ENCODE measurements at regions not wholly inside any gene's neighbourhood (a gene's known extent, or its start where the extent isn't known, plus 50 kb on each side); places are given as distances from the start of the nearest gene placed in this dataset.

DNA sequence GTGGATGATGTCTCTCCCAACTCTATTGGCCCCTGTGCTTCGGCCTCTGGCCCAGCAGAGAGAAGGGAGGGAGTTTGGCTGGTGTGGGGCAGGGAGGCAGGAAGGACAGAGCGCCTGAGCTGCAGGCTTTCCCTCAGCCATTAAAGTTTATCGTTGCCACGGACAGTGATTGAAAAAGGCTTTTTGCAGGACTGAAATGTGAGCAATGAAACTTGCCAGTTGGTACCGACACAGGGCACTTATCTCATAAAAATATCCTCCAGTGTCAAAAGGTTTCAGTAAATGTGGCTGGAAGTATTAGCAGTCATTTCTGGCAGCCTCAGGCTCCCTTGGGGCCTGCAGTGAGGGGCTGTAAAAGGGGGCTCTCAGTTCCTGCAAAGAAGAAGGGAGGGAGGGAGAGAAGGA lies 169.2 kb downstream of the GLI2 start:
- TF ChIP-seq, protein P1, sequence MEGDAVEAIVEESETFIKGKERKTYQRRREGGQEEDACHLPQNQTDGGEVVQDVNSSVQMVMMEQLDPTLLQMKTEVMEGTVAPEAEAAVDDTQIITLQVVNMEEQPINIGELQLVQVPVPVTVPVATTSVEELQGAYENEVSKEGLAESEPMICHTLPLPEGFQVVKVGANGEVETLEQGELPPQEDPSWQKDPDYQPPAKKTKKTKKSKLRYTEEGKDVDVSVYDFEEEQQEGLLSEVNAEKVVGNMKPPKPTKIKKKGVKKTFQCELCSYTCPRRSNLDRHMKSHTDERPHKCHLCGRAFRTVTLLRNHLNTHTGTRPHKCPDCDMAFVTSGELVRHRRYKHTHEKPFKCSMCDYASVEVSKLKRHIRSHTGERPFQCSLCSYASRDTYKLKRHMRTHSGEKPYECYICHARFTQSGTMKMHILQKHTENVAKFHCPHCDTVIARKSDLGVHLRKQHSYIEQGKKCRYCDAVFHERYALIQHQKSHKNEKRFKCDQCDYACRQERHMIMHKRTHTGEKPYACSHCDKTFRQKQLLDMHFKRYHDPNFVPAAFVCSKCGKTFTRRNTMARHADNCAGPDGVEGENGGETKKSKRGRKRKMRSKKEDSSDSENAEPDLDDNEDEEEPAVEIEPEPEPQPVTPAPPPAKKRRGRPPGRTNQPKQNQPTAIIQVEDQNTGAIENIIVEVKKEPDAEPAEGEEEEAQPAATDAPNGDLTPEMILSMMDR (IDR thresholded peaks at IDR 0.05): no peak
- TF ChIP-seq EP300 (IDR thresholded peaks at IDR 0.05) (no peak), POLR2AphosphoS5 (IDR thresholded peaks at IDR 0.05) (no peak), POLR2A (IDR thresholded peaks at IDR 0.05) (no peak)

Data from upper lobe of left lung (tissue), 4 donors.